Mesothelial cell of epicardium (in vitro differentiated cells): ENCODE measurements at regions not wholly inside any gene's neighbourhood (a gene's known extent, or its start where the extent isn't known, plus 50 kb on each side); places are given as distances from the start of the nearest gene placed in this dataset.

Experiments
- DNase-seq, 2 experiments: peaks; one replicate each; pipeline ENCODE4 v3.0.0; 2021; ENCODE audit warnings: low spot score in 2 of 2; ENCODE audit not compliant: unreplicated experiment in 2 of 2
- H3K27ac Mint-ChIP-seq: 2 replicates; pipeline ENCODE4 v1.8.0; 2021; ENCODE audit warnings: mixed read lengths
- H3K27me3 Mint-ChIP-seq: 2 replicates; pipeline ENCODE4 v1.8.0; 2021; ENCODE audit warnings: low read depth, mixed read lengths
- H3K36me3 Mint-ChIP-seq: 2 replicates; pipeline ENCODE4 v1.8.0; 2021; ENCODE audit warnings: mixed read lengths
- H3K4me1 Mint-ChIP-seq: 2 replicates; pipeline ENCODE4 v1.8.0; 2021; ENCODE audit warnings: mixed read lengths
- H3K4me3 Mint-ChIP-seq: 2 replicates; pipeline ENCODE4 v1.8.0; 2021; ENCODE audit warnings: mild to moderate bottlenecking, moderate library complexity, mixed read lengths
- H3K9me3 Mint-ChIP-seq: 2 replicates; pipeline ENCODE4 v1.8.0; 2021; ENCODE audit warnings: mixed read lengths
- TF ChIP-seq, protein P1 (sequence below): fragments of 200-600 bp; sonication (generic); IDR thresholded peaks from one replicate; pipeline ENCODE4 v1.5.0; 2021; ENCODE audit warnings: antibody characterized with exemption; ENCODE audit not compliant: unreplicated experiment

DNA sequence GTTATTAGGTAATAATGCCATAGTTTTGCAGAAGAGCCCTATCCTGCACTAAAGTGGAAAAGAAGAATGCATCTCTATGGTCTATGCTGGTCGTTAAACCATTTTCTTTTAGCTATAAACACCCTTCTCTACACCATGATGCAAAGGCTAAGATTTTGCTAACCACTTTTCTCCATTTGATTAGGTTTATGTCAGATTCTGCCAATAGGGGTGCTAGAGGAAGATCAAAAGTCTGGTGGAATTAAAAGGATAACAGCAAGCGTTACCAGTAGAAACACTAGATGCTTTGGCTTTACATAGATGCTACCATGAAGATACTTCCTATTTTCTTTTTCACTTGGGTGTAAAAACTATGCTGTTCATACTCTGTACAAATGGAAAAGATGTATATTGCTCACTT is 669.8 kb upstream of the ARPP21 start:
- H3K9me3 Mint-ChIP-seq: no peaks in the 10 kb centered on the region
- H3K4me1 Mint-ChIP-seq: no peaks in the 10 kb centered on the region
- peaks cover 2% of the 10 kb centered on the region for H3K27me3 Mint-ChIP-seq
- DNase-seq: no peak
- H3K4me3 Mint-ChIP-seq: no peak overlapping the region
- no peak overlapping the region for H3K27ac Mint-ChIP-seq
- TF ChIP-seq, protein P1, sequence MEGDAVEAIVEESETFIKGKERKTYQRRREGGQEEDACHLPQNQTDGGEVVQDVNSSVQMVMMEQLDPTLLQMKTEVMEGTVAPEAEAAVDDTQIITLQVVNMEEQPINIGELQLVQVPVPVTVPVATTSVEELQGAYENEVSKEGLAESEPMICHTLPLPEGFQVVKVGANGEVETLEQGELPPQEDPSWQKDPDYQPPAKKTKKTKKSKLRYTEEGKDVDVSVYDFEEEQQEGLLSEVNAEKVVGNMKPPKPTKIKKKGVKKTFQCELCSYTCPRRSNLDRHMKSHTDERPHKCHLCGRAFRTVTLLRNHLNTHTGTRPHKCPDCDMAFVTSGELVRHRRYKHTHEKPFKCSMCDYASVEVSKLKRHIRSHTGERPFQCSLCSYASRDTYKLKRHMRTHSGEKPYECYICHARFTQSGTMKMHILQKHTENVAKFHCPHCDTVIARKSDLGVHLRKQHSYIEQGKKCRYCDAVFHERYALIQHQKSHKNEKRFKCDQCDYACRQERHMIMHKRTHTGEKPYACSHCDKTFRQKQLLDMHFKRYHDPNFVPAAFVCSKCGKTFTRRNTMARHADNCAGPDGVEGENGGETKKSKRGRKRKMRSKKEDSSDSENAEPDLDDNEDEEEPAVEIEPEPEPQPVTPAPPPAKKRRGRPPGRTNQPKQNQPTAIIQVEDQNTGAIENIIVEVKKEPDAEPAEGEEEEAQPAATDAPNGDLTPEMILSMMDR: no peak
- no peaks in the 10 kb centered on the region for H3K36me3 Mint-ChIP-seq

DNA sequence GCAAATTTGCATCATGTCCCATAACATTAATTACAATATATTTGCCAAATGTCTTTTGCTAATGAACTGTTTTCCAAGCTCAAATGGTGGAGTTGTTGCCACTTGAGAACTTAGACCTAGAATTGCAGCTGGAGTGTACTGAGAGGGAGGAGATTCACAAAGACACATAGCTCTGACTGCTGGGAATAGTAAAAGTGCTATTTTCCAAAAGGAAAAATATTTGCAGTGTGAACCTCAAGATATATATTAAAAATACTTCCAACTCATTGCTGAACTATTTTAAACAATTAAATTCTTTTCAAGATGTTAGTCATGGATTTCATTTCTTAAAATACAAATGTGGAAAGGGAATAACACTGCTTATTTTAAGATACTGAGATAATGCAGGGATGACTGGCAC is 666.8 kb upstream of the ARPP21 start:
- no peaks in the 10 kb centered on the region for H3K36me3 Mint-ChIP-seq
- no peak for DNase-seq
- H3K4me1 Mint-ChIP-seq: no peaks in the 10 kb centered on the region
- TF ChIP-seq, protein P1: no peak
- H3K27me3 Mint-ChIP-seq: no peaks in the 10 kb centered on the region
- H3K9me3 Mint-ChIP-seq: peaks cover 20% of the 10 kb centered on the region
- no peak overlapping the region for H3K4me3 Mint-ChIP-seq
- no peak overlapping the region for H3K27ac Mint-ChIP-seq

DNA sequence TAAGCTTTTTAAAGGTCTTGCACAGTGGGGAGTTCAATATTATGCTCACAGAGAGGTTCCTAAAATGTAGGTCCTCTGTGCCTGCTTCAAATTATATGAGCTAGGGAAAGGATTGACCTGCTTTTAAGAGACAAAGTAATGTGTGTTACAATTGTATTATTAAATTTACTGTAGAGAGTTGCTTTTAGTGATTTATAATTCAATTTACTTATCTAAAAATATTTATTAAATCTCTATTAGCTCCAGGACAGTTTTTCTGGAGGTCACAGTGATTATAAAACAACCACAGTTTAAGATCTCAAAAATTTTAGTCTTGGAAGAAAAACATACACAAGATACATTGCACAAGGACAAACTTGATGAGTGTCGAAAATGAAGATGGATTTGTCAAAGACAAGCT is 665.7 kb upstream of the ARPP21 start:
- Mint-ChIP-seq H3K36me3 (no peaks in the 10 kb centered on the region), H3K27me3 (no peaks in the 10 kb centered on the region), H3K4me3 (no peak overlapping the region), H3K9me3 (peaks cover 31% of the 10 kb centered on the region), H3K4me1 (no peaks in the 10 kb centered on the region), H3K27ac (no peak overlapping the region)
- DNase-seq: no peak
- TF ChIP-seq, protein P1: no peak

DNA sequence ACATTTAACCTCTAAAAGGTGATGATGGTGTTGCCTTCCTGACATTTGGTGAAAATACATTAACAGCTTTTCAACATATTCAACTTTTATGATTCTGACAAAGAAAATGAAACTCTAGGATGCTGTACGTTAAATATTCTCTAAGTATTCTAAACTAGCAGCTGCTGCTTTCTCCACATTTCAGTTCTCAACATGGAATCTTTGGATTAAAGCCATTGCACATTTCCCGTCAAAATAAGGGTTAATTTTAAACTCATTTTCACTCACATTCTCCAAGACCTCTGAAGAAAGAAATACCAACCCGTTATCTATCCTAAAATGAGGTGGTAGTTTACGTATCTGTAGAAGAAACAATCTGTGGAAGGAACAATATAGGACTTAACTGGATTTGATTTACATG is 655.7 kb upstream of the ARPP21 start:
- Mint-ChIP-seq H3K36me3 (no peaks in the 10 kb centered on the region), H3K4me1 (no peaks in the 10 kb centered on the region), H3K9me3 (peaks cover 8% of the 10 kb centered on the region), H3K4me3 (no peak overlapping the region), H3K27ac (no peak overlapping the region), H3K27me3 (no peaks in the 10 kb centered on the region)
- TF ChIP-seq, protein P1: no peak
- no peak for DNase-seq

DNA sequence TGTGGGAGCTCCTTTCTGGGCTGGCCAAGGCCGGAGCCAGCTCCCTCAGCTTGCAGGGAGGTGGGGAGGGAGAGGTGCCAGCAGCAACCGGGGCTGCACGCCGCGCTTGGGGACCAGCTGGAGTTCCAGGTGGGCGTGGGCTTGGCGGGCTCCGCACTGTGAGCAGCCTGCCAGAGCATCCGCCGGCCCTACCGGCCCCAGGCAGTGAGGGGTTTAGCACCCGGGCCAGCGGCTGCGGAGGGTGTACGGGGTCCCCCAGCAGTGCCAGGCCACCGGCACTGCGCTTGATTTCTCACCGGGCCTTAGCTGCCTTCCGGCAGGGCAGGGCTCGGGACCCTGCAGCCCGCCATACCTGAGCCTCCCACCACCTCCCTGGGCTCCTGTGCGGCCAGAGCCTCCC is 651.0 kb upstream of the ARPP21 start:
- no peak overlapping the region for H3K4me3 Mint-ChIP-seq
- H3K4me1 Mint-ChIP-seq: no peaks in the 10 kb centered on the region

More for the DNA sequence above, 651.0 kb upstream of the ARPP21 start:
- DNase-seq: no peak
- H3K27ac Mint-ChIP-seq: no peak overlapping the region
- no peaks in the 10 kb centered on the region for H3K27me3 Mint-ChIP-seq
- H3K36me3 Mint-ChIP-seq: no peaks in the 10 kb centered on the region
- TF ChIP-seq, protein P1: no peak
- peaks cover 16% of the 10 kb centered on the region for H3K9me3 Mint-ChIP-seq
